ENCODE measurements at regions not wholly inside any gene's neighbourhood (a gene's known extent, or its start where the extent isn't known, plus 50 kb on each side); places are given as distances from the start of the nearest gene placed in this dataset.
"Not testable (repeated sequence)": the region's sequence is repeated elsewhere in the genome, so short reads cannot be mapped to it uniquely, and the experiment has no call there.

DNA sequence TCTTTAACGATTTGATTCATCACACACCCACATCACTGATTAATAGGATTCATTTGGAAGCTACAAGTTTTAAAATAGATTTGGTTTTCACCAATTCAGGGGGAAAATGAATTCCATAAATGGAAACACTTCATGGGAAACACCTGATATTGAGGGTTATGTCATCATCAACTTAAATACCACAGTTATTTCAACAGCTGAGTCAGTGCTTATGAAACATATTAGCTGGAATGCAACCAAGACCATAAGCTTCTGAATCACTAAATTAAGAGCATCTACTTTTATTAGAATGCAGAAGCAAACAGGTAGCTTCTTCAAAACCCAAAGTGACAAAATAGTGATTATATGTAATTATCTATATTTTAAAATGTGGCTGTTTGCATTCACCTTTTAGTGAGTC is 207.8 kb upstream of the DCAF8L1 start:
- no peak for DNase-seq

DNA sequence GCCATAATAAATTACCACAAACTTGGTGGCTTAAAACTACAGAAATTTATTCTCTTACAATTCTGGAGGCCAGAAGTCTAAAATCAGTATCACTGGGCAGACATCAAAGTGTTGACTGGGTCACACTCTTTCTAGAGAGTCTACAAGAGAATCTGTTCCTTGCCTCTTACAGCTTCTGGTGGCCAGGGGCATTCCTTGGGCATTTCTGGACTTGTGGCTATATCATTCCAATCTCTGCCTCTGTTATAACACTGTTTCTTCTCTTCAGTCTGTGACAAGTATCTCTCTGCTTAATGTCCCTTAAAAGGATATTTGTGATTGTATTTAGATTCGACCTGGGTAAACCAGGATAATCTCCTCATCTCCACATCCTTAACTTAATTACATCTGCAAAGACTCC is 207.3 kb upstream of the DCAF8L1 start:
- no peak for DNase-seq

DNA sequence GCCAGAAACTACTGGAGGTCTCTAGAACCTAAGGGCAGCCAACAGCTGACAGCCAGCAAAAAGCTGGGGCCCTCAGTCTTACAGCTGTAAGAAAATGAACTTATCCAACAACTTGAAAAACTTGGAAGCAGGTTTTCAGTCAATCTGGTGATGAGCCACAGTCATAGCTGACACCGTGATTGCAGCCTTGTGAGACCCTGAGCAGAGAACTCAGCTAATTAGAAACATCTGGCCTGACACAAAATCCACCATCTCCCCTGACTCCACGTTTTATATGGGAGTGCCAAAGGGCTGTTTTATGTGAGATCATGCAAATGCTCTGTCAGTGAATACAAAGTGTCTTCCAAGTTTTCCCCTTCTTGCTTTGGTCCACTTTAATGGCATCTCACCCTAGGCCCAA is 198.8 kb upstream of the DCAF8L1 start:
- DNase-seq, result peak; percentile 21

DNA sequence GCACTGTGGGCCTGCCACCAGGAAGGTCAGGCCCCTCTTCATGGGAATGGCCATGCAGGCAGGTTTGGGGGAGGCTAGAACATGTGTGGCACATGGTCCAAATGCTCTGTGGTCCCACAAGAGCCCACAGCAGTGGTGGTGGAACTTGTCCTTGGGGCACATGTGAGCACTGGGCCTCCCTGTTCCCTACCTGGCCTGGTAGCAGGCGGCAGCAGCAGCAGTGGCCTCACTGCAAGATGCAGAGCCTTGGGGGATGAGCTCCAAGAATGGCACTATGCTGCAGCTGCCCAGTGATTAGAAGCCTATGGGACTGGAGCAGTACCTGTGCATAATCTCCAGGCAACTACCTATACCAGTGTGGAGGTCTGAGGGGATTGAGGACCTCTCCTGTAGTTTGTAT is 197.0 kb upstream of the DCAF8L1 start:
- DNase-seq, result no peak

DNA sequence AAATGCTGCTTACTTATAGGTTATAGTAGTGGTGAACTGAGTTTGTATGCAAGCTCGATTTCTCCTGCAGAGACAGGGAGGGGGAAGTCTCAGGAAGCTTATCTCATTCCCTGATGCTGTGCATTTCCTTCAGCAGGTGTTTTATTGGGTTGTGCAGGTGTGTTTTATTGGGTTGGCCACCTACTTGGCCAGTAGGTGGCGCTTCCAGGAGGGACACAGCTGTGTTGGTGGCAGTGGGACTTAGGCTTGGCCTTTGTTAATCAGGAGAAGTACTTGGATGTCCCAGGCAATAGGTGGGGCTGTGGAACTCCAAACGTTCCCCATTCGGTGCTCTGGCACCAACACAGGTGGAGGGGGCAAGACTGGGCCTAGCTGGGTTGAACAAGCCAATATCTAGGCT is 196.0 kb upstream of the DCAF8L1 start:
- DNase-seq, result no peak

DNA sequence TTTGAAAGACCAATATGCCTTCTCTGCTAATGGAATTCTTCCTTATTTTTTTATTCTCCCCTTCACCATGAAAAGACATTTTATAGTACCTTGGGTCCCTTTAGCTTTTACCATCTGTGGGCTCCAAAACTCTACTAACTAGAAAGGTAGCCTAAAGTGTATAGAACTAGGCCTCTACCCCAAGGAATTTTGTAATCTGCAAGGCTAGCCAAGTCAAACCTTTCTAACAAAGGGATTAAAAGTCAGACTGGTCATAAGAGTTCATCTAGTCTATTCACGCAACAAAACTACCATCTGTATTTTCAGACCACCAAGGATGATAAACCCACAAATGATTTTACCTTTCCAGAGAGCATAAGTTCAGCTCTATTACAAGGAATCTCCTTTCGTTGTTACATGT is 189.5 kb upstream of the DCAF8L1 start:
- DNase-seq, result no peak

DNA sequence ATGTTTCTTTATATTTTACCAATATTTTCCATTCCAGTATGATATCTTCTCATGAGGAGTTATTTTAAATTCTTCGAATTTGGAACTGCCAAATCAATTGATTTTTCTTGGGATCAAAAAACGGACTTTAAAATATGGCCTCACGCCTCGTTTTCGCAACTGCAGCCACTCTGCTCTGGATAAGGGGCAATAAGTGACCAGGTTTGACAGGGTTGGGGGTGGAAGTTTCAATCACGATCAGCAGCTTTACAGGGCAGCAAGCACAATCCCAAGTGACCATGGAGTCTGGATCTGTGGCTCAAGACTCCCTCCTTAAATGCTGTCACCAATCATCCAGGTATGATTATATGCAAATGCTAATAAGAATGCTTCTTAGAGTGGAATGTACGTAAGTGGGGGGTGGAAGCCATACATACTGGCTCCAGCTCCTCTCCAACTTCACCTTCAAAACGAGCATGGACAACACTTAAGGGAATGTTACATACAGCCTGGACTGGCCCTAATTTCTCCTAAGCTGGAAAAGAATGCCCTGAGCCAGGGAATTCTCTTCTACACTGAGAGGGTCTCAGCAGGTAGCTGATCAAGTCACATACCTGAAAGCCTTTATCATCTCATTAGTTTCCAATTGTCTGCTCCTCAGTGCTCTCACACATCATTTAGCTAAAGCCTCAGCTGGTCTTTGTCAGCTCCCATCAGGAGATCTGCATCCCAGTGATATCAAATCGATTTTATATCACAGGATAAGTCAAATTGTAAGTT is 176.9 kb upstream of the DCAF8L1 start:
- no peak for DNase-seq

DNA sequence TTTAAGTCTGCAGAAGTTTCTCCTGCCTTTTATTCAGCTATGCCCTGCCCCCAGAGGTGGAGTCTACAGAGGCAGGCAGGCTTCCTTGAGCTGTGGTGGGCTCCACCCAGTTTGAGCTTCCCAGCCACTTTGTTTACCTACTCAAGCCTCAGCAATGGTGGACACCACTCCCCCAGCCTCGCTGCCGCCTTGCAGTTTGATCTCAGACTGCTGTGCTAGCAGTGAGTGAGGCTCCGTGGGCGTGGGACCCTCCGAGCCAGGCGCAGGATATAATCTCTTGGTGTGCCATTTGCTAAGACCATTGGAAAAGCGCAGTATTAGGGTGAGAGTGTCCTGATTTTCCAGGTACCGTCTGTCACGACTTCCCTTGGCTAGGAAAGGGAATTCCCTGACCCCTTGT is 171.0 kb upstream of the DCAF8L1 start:
- not testable (repeated sequence) for DNase-seq

DNA sequence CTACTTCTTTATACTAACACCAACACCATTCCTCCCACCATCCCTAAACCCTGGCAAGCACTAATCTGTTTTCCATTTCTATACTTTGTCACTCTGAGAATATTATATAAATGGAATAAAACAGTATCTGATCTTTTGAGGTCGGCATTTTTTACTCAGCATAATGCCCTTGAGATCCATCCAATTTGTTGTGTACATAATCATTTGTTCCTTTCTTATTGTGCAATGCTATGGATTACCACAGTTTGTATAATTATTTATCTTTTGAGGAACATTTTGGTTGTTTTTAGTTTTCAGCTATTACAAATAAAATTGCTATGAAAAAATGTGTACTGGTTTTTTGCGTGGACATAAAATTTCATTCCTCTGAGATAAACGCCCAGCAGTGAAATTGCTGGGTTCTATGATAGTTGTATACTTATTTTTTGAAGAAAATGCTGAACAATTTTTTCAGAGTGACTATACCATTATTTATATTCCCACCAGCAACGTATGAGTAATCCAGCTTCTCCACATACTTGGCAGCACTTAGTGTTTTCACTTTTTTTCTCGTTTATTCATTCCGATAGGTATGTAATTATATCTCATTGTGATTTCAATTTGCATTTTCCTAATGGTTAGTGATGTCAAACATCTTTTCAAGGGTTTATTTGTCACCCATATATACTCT is 154.3 kb upstream of the DCAF8L1 start:
- DNase-seq, result no peak

DNA sequence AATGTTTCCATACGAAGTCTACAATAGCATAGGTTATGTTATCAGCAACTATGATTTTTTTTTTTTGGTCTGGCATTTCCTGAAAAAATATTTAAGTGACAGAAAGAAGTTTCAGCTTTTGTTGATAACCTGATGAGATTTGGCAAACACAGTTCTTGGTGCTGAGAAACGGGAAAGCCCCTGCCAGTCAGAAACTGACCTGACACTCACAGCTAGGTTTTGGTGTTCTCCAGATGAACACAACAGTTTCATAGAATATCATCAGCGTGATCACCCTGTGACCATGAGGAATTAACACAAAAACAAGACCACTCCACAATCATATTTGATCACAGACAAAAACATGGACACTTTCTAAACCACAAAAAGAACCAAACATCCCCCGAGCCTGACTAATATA is 152.5 kb upstream of the DCAF8L1 start:
- DNase-seq, result no peak

DNA sequence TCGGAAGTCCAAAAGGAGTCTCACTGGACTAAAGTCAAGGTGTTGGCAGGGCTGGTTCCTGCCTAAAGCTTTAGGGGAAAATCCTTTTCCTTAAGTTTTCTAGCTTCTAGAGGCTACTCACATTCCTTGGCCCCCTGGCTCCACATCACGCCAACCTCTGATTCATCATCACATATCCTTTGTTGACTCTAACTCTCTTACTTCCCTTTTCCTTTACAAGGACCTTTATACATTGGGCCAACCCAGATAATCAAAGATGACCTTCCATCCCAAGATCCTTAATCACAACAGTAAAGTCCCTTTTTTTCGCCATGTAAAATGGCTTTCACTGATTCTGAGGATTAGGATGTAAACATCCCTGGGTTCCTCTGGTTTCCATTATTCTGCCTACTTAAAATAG is 146.4 kb upstream of the DCAF8L1 start:
- DNase-seq, result no peak

DNA sequence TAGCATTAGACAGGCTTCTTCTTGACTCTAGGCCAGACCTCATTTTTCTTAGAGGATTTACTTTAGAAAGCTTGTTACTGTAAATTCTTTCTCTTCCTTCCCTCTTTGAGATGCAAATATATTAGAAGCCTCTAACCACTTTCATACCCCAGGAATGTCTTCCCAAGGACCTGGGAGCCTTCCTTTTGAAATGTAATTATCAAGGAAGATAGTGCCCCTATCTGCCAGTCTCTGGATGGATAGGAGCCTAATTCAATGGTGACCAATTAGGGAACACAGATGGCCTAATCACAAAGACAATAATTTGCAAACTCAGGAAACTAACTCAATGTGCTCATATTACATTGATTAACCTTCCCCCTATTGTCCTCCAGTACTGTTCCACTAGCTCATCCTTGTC is 145.6 kb upstream of the DCAF8L1 start:
- DNase-seq, result no peak

DNA sequence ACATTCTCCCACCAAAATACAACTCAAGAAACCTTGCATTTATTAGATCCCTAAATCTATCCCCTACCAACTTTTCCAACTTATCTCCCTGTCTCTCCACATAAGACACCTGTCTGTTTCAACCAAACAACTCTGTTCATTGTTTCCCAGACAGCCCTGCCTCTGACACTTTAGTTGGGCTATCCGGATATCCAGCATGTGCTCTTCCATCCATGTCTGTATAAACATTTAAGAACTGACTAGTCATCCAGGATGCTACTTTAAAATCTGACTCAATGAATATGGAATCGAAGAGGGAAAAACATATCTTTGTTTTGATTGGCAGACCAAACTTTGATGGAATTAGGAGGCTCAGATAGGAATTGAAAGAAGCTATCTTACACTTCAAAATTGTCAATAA is 143.2 kb upstream of the DCAF8L1 start:
- DNase-seq, result no peak

DNA sequence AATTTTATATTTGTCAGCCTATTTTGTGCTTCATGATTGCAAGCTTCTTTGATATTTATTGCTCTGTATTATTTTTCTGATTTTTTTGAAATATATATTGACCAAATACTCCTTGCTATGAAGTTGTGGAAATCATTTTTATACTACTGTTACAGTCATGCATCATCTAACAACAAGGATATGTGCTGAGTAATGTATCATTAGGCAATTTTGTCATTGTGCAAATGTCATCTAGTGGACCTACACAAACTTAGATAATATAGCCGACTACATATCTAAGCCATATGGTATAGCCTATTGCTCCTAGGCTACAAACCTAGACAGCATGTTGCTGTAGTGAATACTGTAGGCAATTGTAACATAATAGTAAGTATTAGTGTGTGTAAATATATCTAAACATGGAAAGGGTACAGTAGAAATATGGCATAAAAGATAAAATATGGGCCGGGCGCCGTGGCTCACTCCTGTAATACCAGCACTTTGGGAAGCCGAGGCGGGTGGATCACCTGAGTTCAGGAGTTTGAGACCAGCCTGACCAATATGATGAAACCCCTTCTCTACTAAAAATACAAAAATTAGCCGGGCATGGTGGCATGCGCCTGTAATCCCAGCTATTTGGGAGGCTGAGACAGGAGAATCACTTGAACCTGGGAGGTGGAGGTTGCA is 139.5 kb upstream of the DCAF8L1 start:
- not testable (repeated sequence) for DNase-seq

DNA sequence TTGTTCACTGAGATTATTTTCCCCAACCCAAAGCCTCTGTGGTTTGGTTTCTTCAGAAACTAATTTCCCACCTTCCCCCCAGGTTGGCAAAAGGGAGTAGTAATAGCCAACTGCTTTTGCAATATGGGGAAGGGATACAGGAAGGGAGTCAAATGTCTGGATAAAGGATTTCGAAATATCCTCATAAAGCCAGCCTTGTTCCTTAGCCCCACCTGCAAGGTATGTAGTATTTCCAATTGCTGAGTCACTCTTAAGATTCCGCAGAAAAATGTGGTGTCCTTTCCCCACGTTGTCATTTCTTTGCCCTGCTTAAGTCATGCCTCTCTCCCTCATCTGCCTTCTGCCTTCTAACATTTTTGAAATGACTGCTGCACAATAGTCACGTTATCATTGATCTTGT is 138.8 kb upstream of the DCAF8L1 start:
- DNase-seq, result no peak

DNA sequence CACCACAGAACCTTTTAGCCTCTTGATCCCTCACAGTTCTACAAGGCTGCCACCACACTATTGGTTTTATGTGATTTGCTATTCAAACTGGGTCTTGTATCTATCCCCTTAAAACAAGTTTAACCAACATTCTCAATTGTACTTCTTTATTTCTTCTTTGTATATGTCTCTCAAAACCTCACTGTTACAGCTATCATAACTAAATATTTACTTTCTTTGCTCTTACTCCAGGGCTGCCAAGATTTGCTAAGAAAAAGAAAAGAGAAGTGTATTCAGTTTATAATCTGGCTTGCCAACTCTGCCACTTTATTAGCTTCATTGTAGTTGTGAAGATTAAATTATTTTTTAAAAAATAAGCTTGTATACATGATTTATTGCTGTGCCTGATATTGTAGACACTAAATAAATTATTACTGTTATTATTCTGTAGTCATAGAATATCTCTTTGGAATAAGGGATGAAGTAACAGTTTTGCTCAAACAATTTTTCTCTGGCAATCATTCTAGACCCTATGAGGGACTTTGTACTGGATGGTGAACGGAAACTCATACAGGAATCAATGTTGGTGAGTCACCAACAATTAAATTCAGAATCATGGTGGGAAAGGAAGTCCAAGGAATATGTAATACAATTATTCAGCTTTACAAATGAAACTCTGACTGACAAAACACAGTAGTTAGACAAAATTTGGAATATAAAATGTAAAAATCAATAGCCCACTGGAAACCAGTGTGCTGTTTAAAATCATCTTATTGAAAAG is 127.1 kb upstream of the DCAF8L1 start:
- DNase-seq, result no peak

DNA sequence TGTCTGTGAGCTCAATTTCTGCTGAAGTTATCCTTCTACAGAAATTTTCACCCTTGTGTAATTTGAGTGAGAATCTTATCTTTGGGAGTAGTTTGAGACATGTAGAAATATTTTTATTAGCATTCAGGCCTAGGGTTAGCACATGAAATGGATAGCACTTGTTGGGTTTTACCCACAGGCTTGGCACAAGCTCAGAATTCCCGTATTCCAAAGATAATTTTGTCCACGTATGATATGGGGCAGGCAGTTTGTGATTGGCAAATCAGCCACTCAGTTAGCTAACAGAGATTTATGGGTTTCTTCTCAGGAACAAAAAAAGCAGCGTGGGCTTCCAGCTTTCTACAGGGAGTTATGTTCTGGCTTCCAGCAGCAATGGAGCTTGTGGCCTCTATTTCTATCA is 117.9 kb upstream of the DCAF8L1 start:
- DNase-seq, result no peak

DNA sequence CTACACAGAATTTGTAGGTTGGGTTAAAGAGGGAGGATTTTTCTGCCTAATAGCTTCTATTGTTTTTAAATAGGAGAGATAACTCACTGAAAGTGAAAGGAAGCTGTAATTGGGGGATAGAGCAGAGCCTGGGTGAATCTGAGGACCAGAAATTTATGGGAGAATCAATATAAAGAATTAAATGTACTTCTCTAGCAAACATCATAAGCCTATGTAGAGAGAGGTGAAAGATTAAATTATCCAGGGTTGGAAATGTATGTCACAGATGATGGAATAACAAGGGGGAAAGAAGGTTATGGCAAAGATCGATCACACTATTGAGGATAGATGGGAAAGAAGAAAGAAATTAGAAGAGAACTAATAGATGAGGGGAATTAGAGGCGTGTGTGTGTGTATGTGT is 104.4 kb upstream of the DCAF8L1 start:
- no peak for DNase-seq

DNA sequence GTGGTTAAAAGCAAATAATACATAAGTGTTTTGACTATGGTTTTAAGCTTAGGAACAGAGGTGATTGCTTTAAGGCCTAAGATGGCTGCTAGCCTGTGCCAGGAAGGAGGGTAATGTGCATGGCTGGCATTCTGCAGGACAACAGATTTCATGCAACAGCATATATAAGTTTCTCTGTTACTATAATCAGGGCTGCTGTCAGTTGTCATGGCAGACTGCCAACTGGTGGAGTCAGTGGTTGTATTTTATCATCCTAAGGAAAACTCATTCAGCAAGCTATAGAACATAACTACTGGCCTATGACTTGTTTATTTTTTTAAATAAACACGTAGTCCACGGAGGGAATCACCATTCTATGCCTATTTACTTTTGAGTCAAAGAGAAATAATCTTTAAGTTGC is 77.7 kb upstream of the DCAF8L1 start:
- DNase-seq, result peak; percentile 34

DNA sequence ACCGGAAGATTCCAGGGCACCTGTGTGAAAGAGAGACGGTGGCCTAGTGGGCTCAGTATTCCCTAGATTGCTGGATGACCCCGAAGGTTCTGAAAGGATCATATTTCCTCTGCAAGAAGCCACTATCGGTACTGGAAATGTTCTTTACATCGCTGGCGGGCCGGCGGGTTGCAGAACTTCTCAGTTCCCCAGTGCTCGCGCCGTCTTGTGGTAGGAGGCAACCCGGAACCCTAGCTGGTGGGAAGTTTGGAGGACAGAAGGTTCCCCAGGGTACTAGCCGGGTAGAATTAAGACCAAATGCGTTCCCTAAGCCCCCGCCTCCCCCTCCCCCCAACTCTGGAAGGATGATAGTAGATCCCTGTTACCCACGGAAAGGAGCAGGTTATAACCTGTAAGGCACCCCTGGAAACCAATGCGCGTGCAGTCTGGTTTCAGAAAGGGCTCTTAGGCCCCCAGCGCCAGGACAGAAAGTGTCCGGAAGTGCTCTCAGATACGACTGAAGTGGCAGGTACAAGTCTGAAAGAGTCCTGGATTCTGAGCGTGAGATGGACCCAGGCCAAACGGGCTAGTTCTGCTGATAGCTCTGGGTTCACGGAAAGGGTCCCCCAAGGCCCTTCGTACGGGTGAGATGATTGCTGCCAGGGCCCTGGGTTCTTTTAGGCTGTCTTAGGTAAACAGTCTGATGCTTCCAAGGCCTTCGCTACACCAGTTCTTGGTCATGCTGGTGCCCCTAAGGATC is 61.7 kb upstream of the DCAF8L1 start:
- no peak for DNase-seq

DNA sequence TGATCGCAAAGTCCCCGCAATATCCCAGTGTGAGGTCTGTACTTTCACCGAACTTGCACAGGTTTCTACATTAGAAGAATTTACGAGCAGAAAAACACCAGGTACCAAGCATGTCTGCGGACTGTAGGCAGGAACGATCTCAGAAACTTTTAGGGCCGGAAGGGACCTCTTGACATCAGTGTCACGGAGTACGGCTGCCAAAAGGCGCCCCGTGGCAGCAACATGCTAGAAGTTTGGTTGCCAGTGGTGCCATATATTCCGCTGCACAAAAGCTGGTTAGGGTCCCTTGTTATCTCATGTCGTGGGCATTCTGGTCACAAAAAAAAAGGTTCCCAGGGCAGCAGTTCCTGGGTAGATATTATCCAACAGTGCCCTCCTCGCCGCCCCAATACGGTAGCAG is 61.0 kb upstream of the DCAF8L1 start:
- no peak for DNase-seq

DNA sequence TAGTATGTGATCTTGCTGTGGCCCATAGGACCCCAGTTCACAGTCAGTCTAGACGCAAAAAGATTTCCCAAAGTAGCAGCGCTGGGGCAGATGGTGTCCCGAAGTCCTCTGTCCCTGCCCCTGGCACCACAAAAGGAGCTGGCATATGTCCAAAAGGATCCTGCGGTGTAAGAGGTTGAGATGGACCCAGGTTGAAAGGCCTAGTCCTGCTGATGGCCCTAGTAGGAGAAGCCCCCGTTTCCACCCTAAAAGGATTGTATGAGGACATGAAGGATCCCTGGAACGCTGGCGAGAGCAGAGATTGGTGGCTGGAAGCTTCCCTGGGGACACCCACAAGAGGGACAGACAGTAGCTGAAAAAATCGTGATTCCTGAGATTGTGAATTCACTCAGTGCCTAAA is 58.0 kb upstream of the DCAF8L1 start:
- no peak for DNase-seq
